Midbrain (tissue), 1 donor: ENCODE measurements at regions not wholly inside any gene's neighbourhood (a gene's known extent, or its start where the extent isn't known, plus 50 kb on each side); places are given as distances from the start of the nearest gene placed in this dataset.

Source experiments
- DNase-seq: peaks from one replicate; lab custom pipeline; 2025; lab: John Stamatoyannopoulos, UW

GRCh38 chr3:22593638-22594037 lies 609.5 kb upstream of the UBE2E2 start:
- DNase-seq, result no peak

GRCh38 chr3:22594990-22595389 lies 608.1 kb upstream of the UBE2E2 start:
- no peak for DNase-seq

GRCh38 chr3:22606461-22606860 lies 596.7 kb upstream of the UBE2E2 start:
- DNase-seq, result no peak

GRCh38 chr3:22606938-22607337 lies 596.2 kb upstream of the UBE2E2 start:
- no peak for DNase-seq

GRCh38 chr3:22608093-22608492 lies 595.0 kb upstream of the UBE2E2 start:
- no peak for DNase-seq

GRCh38 chr3:22608721-22609120 lies 594.4 kb upstream of the UBE2E2 start:
- DNase-seq, result no peak

- DNase-seq, result no peak
These were observed 594.0 kb upstream of the UBE2E2 start for GRCh38 chr3:22609139-22609538.

GRCh38 chr3:22612927-22613326 lies 590.2 kb upstream of the UBE2E2 start:
- DNase-seq, result no peak

- DNase-seq, result no peak
These were observed 587.3 kb upstream of the UBE2E2 start for GRCh38 chr3:22615790-22616189.

- DNase-seq, result no peak
These were observed 585.8 kb upstream of the UBE2E2 start for GRCh38 chr3:22617372-22617771.

GRCh38 chr3:22620498-22620897 lies 582.6 kb upstream of the UBE2E2 start:
- no peak for DNase-seq

GRCh38 chr3:22621205-22621809 lies 581.8 kb upstream of the UBE2E2 start:
- DNase-seq, result no peak

GRCh38 chr3:22627993-22628499 lies 575.1 kb upstream of the UBE2E2 start:
- DNase-seq, result no peak

GRCh38 chr3:22632536-22632935 lies 570.6 kb upstream of the UBE2E2 start:
- DNase-seq, result no peak

- no peak for DNase-seq
These were observed 568.7 kb upstream of the UBE2E2 start for GRCh38 chr3:22634433-22634832.

GRCh38 chr3:22659651-22660475 lies 543.3 kb upstream of the UBE2E2 start:
- DNase-seq, result no peak

- DNase-seq, result no peak
These were observed 542.5 kb upstream of the UBE2E2 start for GRCh38 chr3:22660606-22661005.

- DNase-seq, result no peak
These were observed 541.9 kb upstream of the UBE2E2 start for GRCh38 chr3:22661121-22661700.

- DNase-seq, result no peak
These were observed 537.6 kb upstream of the UBE2E2 start for GRCh38 chr3:22665528-22665927.

GRCh38 chr3:22666736-22667135 lies 536.4 kb upstream of the UBE2E2 start:
- DNase-seq, result no peak

- no peak for DNase-seq
These were observed 531.3 kb upstream of the UBE2E2 start for GRCh38 chr3:22671848-22672247.

- no peak for DNase-seq
These were observed 518.4 kb upstream of the UBE2E2 start for GRCh38 chr3:22684739-22685138.

GRCh38 chr3:22685597-22685996 lies 517.5 kb upstream of the UBE2E2 start:
- DNase-seq, result no peak
